GM18519 (cell line): ENCODE measurements at regions not wholly inside any gene's neighbourhood (a gene's known extent, or its start where the extent isn't known, plus 50 kb on each side); places are given as distances from the start of the nearest gene placed in this dataset.
"Not testable (repeated sequence)": the region's sequence is repeated elsewhere in the genome, so short reads cannot be mapped to it uniquely, and the experiment has no call there.

Experiments
- ATAC-seq: cut with Tn5 transposase; IDR thresholded peaks from one replicate; pipeline ENCODE4 v1.9.1; 2021; ENCODE audit warnings: mild to moderate bottlenecking, moderate library complexity; ENCODE audit not compliant: unreplicated experiment, low FRiP score

- ATAC-seq, result no peak
Observed at GRCh38 chrX:64853424-64853823, 122.8 kb downstream of the ZC4H2 start.

- ATAC-seq, result no peak
Observed at GRCh38 chrX:64850371-64851082, 125.7 kb downstream of the ZC4H2 start.

GRCh38 chrX:64843224-64843623 is 133.0 kb downstream of the ZC4H2 start:
- no peak for ATAC-seq

DNA sequence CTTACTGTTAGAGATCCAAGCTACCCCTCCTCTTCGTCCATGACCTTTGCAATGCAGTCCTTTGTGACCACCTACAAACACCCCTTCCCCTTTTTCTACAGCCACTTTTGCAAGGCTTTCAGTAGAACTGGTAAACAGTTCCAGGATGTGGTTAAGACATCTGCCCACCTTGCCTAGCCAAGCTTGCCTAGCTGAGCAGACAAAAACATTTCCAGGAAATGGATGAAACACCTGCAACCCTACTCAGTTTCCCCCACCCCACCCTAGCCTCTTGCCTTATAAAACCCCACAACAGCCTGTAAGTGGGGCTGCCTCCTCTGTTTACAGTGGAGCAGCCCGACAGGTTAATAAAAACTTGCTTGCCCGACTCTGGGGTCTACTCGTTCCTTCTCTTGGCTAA is 133.8 kb downstream of the ZC4H2 start:
- ATAC-seq, result peak; percentile 68

- ATAC-seq, result no peak
Observed at GRCh38 chrX:64805683-64806082, 170.6 kb downstream of the ZC4H2 start.

DNA sequence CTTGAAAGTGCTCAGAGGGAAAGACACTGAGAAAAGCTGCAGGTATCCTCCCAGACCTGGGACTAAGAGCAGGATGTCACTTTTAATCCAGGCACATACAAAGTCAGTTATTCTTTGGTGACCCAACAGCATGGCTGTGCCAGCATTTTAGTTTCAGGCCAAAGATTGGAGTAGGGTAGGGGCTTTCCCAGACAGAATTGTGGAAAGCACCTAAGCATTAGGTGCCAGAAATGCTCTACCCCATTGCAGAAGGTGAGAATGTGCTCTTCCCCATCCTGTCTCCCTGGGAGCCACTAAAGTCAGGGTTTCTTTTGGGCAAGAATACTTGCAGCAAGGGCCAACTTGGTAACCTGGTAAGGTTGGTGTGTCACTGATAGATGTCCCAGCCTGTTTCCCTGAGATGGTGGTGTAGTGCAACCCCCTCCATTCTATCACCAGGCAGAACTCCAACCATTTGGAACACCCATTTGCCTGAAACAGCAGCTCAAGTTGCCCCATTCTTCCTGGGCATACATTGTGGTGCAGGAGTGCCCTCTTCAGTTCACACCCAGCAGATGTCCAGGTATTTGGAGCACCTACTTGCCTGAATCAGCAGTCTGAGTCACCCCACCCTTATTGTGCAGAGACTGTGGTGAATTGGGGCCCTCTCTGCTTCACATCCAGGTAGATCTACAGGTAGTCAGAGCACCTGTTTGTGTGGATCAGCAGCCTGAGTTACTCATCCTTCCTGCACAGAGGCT is 183.5 kb downstream of the ZC4H2 start:
- no peak for ATAC-seq

DNA sequence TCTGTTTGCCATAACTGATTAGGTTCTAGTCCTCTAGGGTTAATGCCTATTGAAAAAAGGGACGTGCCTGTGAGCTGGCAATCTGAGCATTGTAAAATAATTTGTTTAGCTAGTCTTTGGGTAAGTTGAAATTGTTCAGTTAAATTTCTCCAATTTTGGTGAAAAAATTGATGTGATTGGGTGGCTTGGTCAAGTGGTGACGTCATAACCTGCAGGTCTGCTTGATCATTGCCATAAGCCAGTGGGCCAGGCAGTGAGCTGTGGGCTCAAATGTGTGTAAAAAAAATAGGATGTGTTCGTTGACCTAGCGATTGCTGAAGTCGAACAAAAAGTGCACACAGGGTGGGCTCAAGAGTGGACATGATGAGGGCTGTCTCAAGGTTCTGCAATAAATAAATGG is 193.3 kb downstream of the ZC4H2 start:
- ATAC-seq, result no peak

DNA sequence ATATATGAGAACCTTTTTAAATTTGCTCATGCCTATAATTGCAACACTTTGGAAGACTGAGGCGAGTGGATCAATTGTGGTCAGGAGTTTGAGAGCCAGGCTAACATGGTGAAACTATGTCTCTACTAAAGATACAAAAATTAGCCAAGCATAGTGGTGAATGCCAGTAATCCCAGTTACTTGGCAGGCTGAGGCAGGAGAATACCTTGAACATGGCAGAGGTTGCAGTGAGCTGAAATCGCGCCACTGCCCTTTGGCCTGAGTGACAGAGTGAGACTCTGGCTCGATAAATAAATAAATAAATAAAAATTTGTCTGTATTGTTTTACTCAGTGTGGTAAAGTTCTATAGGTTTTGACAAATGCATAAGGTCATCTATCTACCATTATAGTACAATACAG is 218.2 kb downstream of the ZC4H2 start:
- ATAC-seq, result no peak

- no peak for ATAC-seq
Observed at GRCh38 chrX:64739792-64740378, 236.4 kb downstream of the ZC4H2 start.

DNA sequence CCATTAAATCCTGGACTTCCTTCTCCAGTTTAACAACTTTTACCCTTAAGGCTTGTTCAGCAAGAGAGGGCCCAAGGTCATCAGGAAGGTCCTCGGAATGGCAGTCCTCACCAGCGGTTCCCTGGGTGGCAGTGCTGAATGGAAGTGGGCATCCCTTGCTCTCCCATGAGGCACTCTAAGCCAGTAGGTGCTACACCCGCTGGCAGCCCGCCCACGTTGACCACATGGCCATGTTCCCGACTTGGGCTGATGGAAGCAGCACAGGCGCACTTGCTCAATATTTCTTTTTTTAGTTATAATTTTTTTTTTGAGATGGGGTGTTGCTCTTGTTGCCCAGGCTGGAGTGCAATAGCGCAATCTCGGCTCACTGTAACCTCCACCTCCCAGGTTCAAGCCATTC is 277.9 kb downstream of the ZC4H2 start:
- no peak for ATAC-seq

GRCh38 chrX:64695372-64695771 is 280.9 kb downstream of the ZC4H2 start:
- not testable (repeated sequence) for ATAC-seq

DNA sequence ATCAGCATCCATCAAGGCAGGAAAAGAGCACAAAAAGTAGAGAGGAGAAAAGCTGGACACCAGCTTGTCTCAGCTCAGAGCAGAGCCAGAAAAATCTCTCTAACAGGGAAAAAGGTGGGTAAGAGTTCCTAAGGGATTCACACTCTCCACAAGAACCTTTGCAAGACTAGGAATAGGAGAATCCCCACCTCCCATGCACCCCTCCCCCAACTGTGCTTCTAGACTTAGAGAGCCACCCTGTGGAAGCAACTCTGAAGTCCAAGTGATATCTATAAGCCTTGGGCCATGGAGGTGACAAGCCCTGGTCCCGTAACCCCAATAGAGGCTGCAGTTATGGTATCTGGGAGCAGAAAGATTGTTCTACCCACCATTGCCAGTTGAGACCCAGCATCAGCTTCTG is 267.6 kb upstream of the MTMR8 start:
- ATAC-seq, result no peak

DNA sequence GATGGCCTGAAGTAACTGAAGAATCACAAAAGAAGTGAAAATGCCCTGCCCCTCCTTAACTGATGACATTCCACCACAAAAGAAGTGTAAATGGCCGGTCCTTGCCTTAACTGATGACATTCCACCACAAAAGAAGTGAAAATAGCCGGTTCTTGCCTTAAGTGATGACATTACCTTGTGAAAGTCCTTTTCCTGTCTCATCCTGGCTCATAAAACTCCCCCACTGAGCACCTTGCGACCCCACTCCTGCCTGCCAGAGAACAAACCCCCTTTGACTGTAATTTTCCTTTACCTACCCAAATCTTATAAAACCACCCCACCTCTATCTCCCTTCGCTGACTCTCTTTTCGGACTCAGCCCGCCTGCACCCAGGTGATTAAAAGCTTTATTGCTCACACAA is 262.0 kb upstream of the MTMR8 start:
- not testable (repeated sequence) for ATAC-seq

DNA sequence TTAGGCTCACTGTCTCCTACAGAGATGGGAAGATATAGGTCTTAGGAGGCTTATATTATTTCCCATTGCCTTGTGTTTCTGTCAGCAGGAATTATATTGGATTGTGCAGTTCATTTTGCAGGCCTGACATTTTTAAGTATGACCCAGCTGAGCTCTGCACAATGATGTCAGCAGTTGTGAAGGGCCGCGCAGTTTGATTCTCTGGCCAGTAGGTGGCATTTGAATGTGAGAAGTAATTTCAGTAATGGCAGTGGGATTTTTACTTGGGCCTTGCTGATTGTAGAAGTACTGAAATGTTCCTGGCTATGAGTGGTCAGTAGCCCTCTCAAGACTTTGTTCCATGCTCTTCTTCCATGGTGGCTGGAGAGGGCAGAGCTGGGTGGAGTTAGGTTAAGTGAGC is 247.2 kb upstream of the MTMR8 start:
- no peak for ATAC-seq
